GM12878 (cell line): ENCODE measurements at regions not wholly inside any gene's neighbourhood (a gene's known extent, or its start where the extent isn't known, plus 50 kb on each side); places are given as distances from the start of the nearest gene placed in this dataset.

Source experiments
- ATAC-seq: fragments of 200-7000 bp; cut with Tn5 transposase; 3 replicates; pipeline ENCODE4 v1.9.1; 2020; ENCODE audit warnings: mild to moderate bottlenecking, moderate library complexity
- BruUV-seq: library from RNA; stranded (reverse); fragments of 400-500 nt; replicated peaks from 2 replicates; lab custom pipeline; 2021; lab: Mats Ljungman, UMichigan
- CTCF ChIA-PET: fragments of 300-600 bp; sonication (Branson Sonifier 250); formaldehyde crosslinking; extraction: SDS; loops from one replicate; lab custom pipeline; 2021; ENCODE audit warnings: inconsistent platforms; lab: Yijun Ruan, JAX
- POLR2A ChIA-PET: fragments of 350-600 bp; formaldehyde crosslinking; extraction: SDS; loops from one replicate; lab custom pipeline; 2021; ENCODE audit warnings: inconsistent platforms; lab: Charles Lee
- RAD21 ChIA-PET: fragments of 300-600 bp; sonication (Branson Sonifier 250); formaldehyde crosslinking; loops from one replicate; lab custom pipeline; 2023; ENCODE audit warnings: antibody characterized with exemption; ENCODE audit not compliant: unreplicated experiment; lab: Charles Lee
- SMC1A ChIA-PET: fragments of 300-600 bp; sonication (Branson Sonifier 250); formaldehyde crosslinking; loops from one replicate; lab custom pipeline; 2023; ENCODE audit not compliant: unreplicated experiment, uncharacterized antibody; lab: Charles Lee
- DNase-seq: peaks from one replicate; pipeline ENCODE4 v3.0.0-alpha.2; 2011; ENCODE audit warnings: low read depth, low spot score
- FAIRE-seq: peaks from 3 replicates; lab custom pipeline; 2011; peaks lifted over from hg19 to GRCh38; lab: Jason Lieb, UNC
- H2AFZ ChIP-seq: 2 replicates; pipeline ENCODE4 v1.6.0; 2011; ENCODE audit warnings: low read depth, low read length, control low read depth; ENCODE audit not compliant: control insufficient read depth
- H3K27ac ChIP-seq: 2 replicates; pipeline ENCODE4 v1.5.1; 2011; ENCODE audit warnings: control low read depth; ENCODE audit not compliant: control insufficient read depth, insufficient read depth
- H3K27me3 ChIP-seq, 2 experiments: replicated peaks in 1 of 2; 2 replicates each; pipeline versions ENCODE4 v1.6.0 to v1.6.1; 2011; ENCODE audit warnings: low read length in 1 of 2; ENCODE audit not compliant: control insufficient read depth in 2 of 2, insufficient read depth in 2 of 2
- H3K36me3 ChIP-seq, 2 experiments: 2 replicates each; pipeline ENCODE4 v1.5.1; 2011; ENCODE audit warnings: low read length in 1 of 2; ENCODE audit not compliant: control insufficient read depth in 2 of 2, insufficient read depth in 2 of 2
- H3K4me1 ChIP-seq: 2 replicates; pipeline ENCODE4 v1.6.1; 2011; ENCODE audit warnings: mild to moderate bottlenecking, low read length, moderate library complexity, mixed read lengths; ENCODE audit not compliant: control insufficient read depth, insufficient read depth
- H3K4me2 ChIP-seq: 2 replicates; pipeline ENCODE4 v1.6.0; 2011; ENCODE audit warnings: control low read depth; ENCODE audit not compliant: control insufficient read depth, insufficient read depth
- H3K4me3 ChIP-seq: fragments of 200-600 bp; sonication (generic); 2 replicates; pipeline ENCODE4 v1.5.1; 2016
- H3K79me2 ChIP-seq: 2 replicates; pipeline ENCODE4 v1.6.0; 2011; ENCODE audit warnings: low read length; ENCODE audit not compliant: control insufficient read depth, insufficient read depth
- H3K9ac ChIP-seq: 2 replicates; pipeline ENCODE4 v1.8.0; 2011; ENCODE audit warnings: low read length, control low read depth, mixed read lengths; ENCODE audit not compliant: control insufficient read depth, insufficient read depth
- H3K9me3 ChIP-seq: replicated peaks from 3 replicates; pipeline ENCODE4 v1.5.1; 2011; ENCODE audit warnings: mild to moderate bottlenecking, low read length; ENCODE audit not compliant: control insufficient read depth, insufficient read depth
- H4K20me1 ChIP-seq: 2 replicates; pipeline ENCODE4 v1.6.0; 2011; ENCODE audit not compliant: control insufficient read depth, insufficient read depth
- WGBS: methylation state at CpG from one replicate; pipeline ENCODE4 v1.1.6; 2016; ENCODE audit warnings: low lambda C conversion rate; ENCODE audit not compliant: insufficient replicate concordance, insufficient coverage; ENCODE audit errors: missing lambda C conversion rate; 5-methylcytosine and 5-hydroxymethylcytosine counted together
- in situ Hi-C: fragments of 300-500 bp; cut with MboI; formaldehyde crosslinking; loops from 9 replicates; pipeline ENCODE4 v1.14.3; 2018; ENCODE audit warnings: mixed read lengths
- intact Hi-C: fragments of 100-400 bp; cut with micrococcal nuclease; formaldehyde crosslinking; loops from one replicate; pipeline ENCODE4 v1.14.2; 2022; ENCODE audit not compliant: unreplicated experiment
- TF ChIP-seq, protein P1 (sequence below): IDR thresholded peaks from 2 replicates; pipeline ENCODE4 v1.6.1; 2012; ENCODE audit warnings: low read length, inconsistent platforms

DNA sequence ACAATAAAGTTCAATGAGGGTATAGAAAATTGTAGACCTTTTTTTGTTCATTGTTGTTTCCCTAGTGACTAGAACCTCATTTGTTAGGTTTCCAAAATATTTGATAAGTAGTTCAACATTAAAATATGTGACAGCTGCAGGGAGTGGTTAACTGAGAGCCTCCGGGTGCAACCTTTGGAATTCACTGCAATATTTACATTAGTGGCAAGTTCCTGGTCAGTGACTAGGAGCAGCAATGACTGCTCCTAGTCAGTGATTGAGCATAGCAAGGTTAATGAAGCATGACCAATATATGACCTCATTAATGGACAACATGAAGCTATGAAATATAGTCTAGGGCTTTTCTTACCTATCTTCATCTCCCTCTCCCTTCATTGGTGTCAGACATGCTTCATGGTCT is 65.8 kb upstream of the FAM47A start:
- Histone ChIP-seq H3K27me3 (no peaks in the 10 kb centered on the region), H3K4me2 (no peak overlapping the region), H3K36me3 (no peaks in the 10 kb centered on the region), H3K4me3 (no peak overlapping the region), H3K27ac (no peak overlapping the region), H3K9me3 (no peaks in the 10 kb centered on the region), H3K4me1 (no peaks in the 10 kb centered on the region), H3K79me2 (no peaks in the 10 kb centered on the region), H3K9ac (no peak overlapping the region), H4K20me1 (no peaks in the 10 kb centered on the region), H2AFZ (no peak overlapping the region)
- 79% methylated on average over 1 of the region's 1 CpG for WGBS
- no peak for DNase-seq
- no peak for FAIRE-seq
- ChIA-PET RAD21 (no interaction called here), SMC1A (no interaction called here), POLR2A (no interaction called here), CTCF (no interaction called here)
- in situ Hi-C loops (no loop called here), intact Hi-C loops (no loop called here)
- BruUV-seq, result no TSS peak
- TF ChIP-seq, protein P1, sequence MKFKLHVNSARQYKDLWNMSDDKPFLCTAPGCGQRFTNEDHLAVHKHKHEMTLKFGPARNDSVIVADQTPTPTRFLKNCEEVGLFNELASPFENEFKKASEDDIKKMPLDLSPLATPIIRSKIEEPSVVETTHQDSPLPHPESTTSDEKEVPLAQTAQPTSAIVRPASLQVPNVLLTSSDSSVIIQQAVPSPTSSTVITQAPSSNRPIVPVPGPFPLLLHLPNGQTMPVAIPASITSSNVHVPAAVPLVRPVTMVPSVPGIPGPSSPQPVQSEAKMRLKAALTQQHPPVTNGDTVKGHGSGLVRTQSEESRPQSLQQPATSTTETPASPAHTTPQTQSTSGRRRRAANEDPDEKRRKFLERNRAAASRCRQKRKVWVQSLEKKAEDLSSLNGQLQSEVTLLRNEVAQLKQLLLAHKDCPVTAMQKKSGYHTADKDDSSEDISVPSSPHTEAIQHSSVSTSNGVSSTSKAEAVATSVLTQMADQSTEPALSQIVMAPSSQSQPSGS, result no peak
- no peak for ATAC-seq
